ENCODE measurements at regions not wholly inside any gene's neighbourhood (a gene's known extent, or its start where the extent isn't known, plus 50 kb on each side); places are given as distances from the start of the nearest gene placed in this dataset.

DNA sequence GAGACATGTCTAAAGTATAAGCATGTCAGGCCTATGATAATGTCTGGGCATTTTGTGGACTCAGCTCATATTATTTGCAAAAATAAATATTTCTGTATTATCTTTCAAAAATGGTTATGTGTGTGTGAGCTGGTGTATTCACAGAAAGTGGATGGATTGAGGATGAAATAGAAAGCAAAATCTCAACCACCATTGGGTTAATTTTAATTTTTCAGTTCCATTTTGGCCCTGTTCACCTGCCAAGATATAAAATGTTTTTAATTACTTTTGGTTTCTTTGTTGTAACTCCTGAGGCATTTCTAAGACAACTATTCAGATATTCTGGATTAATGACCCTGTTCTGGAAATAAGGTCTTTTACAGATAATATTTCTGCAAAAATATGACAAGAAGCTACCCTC is 232.7 kb upstream of the PPFIA2 start:
- TF ChIP-seq, protein P1, sequence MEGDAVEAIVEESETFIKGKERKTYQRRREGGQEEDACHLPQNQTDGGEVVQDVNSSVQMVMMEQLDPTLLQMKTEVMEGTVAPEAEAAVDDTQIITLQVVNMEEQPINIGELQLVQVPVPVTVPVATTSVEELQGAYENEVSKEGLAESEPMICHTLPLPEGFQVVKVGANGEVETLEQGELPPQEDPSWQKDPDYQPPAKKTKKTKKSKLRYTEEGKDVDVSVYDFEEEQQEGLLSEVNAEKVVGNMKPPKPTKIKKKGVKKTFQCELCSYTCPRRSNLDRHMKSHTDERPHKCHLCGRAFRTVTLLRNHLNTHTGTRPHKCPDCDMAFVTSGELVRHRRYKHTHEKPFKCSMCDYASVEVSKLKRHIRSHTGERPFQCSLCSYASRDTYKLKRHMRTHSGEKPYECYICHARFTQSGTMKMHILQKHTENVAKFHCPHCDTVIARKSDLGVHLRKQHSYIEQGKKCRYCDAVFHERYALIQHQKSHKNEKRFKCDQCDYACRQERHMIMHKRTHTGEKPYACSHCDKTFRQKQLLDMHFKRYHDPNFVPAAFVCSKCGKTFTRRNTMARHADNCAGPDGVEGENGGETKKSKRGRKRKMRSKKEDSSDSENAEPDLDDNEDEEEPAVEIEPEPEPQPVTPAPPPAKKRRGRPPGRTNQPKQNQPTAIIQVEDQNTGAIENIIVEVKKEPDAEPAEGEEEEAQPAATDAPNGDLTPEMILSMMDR (IDR thresholded peaks at IDR 0.05), result no peak
- TF ChIP-seq EZH2 (IDR thresholded peaks at IDR 0.05; ENCODE audit: borderline replicate concordance, insufficient read depth, low read depth, low read length, poor library complexity, severe bottlenecking), result no peak
